HG03575 (cell line): ENCODE measurements at regions not wholly inside any gene's neighbourhood (a gene's known extent, or its start where the extent isn't known, plus 50 kb on each side); places are given as distances from the start of the nearest gene placed in this dataset.
A peak's percentile ranks its signal among the peaks of the same experiment; 100 is the strongest.

Experiments used
- ATAC-seq: cut with Tn5 transposase; IDR thresholded peaks from one replicate; pipeline ENCODE4 v1.9.1; 2021; ENCODE audit not compliant: unreplicated experiment, insufficient number of reproducible peaks, low FRiP score; ENCODE audit errors: extremely low read depth

GRCh38 chr3:159186581-159186980 lies 384.7 kb downstream of the MFSD1 start:
- peak; percentile 69 for ATAC-seq

- ATAC-seq: no peak
These were observed 385.4 kb downstream of the MFSD1 start for GRCh38 chr3:159187232-159187631.

GRCh38 chr3:159187706-159188105 lies 385.9 kb downstream of the MFSD1 start:
- no peak for ATAC-seq

- ATAC-seq: no peak
These were observed 388.3 kb downstream of the MFSD1 start for GRCh38 chr3:159189994-159190669.

GRCh38 chr3:159191447-159191846 lies 389.6 kb downstream of the MFSD1 start:
- no peak for ATAC-seq

- no peak for ATAC-seq
These were observed 394.5 kb downstream of the MFSD1 start for GRCh38 chr3:159196359-159196758.

GRCh38 chr3:159200176-159200575 lies 398.3 kb downstream of the MFSD1 start:
- ATAC-seq: no peak

GRCh38 chr3:159208050-159208449 lies 406.2 kb downstream of the MFSD1 start:
- ATAC-seq: no peak

GRCh38 chr3:159209459-159209858 lies 407.6 kb downstream of the MFSD1 start:
- no peak for ATAC-seq

GRCh38 chr3:159210336-159210735 lies 408.5 kb downstream of the MFSD1 start:
- no peak for ATAC-seq

- no peak for ATAC-seq
These were observed 414.5 kb downstream of the MFSD1 start for GRCh38 chr3:159216311-159216710.

GRCh38 chr3:159219231-159219630 lies 417.4 kb downstream of the MFSD1 start:
- no peak for ATAC-seq

GRCh38 chr3:159221335-159221734 lies 419.5 kb downstream of the MFSD1 start:
- no peak for ATAC-seq

- no peak for ATAC-seq
These were observed 427.3 kb downstream of the MFSD1 start for GRCh38 chr3:159229116-159229680.

GRCh38 chr3:159232966-159233365 lies 431.1 kb downstream of the MFSD1 start:
- ATAC-seq: no peak

GRCh38 chr3:159233734-159234133 lies 431.9 kb downstream of the MFSD1 start:
- no peak for ATAC-seq

- no peak for ATAC-seq
These were observed 432.5 kb downstream of the MFSD1 start for GRCh38 chr3:159234306-159234705.

- ATAC-seq: no peak
These were observed 434.5 kb downstream of the MFSD1 start for GRCh38 chr3:159236321-159236720.

- ATAC-seq: no peak
These were observed 435.4 kb downstream of the MFSD1 start for GRCh38 chr3:159237226-159237625.

- no peak for ATAC-seq
These were observed 436.8 kb downstream of the MFSD1 start for GRCh38 chr3:159238646-159239045.

GRCh38 chr3:159239059-159239458 lies 437.2 kb downstream of the MFSD1 start:
- no peak for ATAC-seq
